ENCODE measurements at regions not wholly inside any gene's neighbourhood (a gene's known extent, or its start where the extent isn't known, plus 50 kb on each side); places are given as distances from the start of the nearest gene placed in this dataset.
"Not testable (repeated sequence)": the region's sequence is repeated elsewhere in the genome, so short reads cannot be mapped to it uniquely, and the experiment has no call there.

DNA sequence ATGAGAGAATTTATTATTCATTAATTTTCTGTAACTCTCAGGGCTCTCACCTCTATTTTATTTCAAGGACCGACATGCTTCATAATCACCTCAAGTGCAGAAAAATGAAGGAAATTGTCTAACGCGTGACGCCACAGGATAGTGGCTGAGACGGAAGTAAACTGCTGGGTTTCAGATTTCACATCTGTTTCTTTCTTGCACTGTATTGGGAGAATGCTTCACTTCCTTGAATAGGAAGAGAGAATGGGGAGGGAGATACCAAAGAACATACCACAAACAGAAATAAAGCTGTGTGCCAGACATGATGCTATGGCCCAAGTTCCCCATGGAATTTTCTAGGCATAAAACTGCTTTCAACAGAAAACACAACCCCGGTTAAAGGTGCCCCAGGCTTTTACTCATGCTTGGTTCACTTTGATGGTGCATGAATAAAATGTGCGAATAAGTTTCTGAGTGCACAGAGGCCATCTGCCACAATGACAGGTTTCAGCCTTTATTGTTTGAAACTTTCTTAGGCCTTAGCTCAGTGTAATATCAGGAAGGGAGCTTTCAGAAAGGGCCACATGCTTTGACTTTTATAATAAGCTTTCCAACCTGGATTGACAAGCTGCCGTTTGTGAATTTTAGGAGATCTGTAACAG lies 1116.4 kb downstream of the SOCS6 start:
- in situ Hi-C loops (cut with MboI; ENCODE audit: low sequenced_read_pairs), result no loop called here

- in situ Hi-C loops (cut with MboI; ENCODE audit: low sequenced_read_pairs), result no loop called here
Observed at GRCh38 chr18:71403501-71403900, 1114.7 kb downstream of the SOCS6 start.

DNA sequence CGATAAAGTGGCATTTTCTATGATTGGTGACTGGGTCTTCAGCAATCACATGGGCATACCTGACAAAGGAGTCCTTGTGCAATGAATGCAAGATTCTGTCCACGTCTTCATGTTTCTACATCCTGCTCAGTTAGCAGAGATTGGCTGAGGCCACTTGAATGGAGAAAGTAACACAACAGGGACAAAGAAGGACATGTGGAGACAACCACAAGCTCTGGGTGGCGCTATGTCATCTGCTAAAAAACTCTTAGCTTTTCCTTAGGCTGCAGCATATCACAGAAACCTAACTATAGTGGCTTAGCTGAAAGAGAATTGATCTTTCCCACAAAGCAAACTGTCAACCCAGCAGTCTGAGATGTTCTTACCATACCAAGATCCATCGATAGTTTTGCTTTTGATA lies 1109.7 kb downstream of the SOCS6 start:
- in situ Hi-C loops (cut with MboI; ENCODE audit: low sequenced_read_pairs), result no loop called here

DNA sequence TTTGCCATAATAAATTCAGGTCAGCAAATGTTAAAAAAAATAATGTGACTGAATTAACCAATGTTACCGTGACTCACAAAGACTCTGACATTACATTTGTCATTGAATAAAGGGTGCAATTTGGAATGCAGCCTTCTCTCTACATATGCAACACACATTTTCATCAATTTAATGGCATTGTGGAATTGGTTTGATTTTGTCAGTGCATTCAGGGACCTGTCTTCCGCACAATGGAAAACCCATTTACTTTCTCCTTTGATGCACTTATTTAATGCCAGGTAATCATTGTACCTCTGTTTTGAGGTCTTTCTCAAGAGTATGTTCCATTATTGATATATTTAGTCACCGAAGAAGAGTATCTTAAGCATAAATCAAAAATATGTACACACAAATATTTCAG lies 1099.3 kb downstream of the SOCS6 start:
- in situ Hi-C loops (cut with MboI; ENCODE audit: low sequenced_read_pairs), result no loop called here

- in situ Hi-C loops (cut with MboI; ENCODE audit: low sequenced_read_pairs), result no loop called here
Observed at GRCh38 chr18:71374294-71375000, 1085.6 kb downstream of the SOCS6 start.

- in situ Hi-C loops (cut with MboI; ENCODE audit: low sequenced_read_pairs), result no loop called here
Observed at GRCh38 chr18:71371951-71372605, 1083.2 kb downstream of the SOCS6 start.

DNA sequence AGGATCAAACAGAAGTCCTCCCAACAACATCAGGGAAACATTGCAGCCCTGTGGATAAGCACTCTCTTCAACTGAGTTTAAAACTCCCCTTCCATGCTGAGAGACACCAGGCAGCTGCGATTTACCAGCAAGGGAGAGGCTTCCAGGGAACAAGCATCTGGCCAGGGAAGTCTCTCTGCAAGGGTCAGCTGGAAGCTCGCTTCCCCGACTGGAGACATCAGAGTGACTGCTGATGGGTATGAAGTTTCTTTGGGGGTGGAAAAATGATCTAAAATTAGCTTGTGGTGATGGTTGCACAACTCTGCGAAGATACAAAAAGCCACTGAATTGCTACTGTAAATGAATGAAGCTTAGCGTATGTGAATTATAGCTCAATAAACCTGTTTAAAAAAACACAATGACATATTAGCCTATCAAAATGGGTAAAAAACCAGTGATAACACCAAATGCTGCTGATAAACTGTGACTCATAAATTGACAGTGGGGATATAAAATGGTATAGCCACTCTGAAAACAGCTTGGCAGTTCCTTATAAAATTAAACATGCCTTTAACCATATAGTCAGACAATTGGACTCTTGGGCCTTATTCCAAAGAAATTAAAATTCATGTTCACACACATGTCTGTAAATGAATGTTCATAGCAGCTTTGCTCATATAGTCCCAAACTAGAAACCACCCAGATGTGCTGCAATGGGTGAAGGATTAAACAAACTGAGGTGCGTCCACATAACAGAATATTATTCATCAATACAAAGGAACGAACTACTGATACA lies 1082.0 kb downstream of the SOCS6 start:
- in situ Hi-C loops (cut with MboI; ENCODE audit: low sequenced_read_pairs), result no loop called here

DNA sequence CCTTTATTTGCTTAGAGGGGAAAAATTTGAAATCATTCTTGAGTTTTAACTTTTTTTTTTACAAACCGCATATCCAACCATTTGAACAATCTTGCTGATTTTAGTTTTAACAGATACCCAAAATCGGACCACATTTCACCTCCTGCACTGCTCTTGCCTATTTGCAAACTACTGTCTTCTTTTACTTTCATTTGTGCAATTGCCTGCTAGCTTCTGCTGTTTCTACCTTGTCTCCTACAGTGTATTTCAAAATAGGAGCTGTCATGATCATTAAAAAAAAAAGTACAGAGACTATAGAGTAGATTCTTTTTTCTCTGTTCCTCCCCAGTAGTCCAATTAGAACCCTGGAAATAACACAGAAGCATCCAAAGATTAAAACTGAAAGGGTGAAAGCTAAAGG lies 1081.2 kb downstream of the SOCS6 start:
- in situ Hi-C loops (cut with MboI; ENCODE audit: low sequenced_read_pairs), result no loop called here

GRCh38 chr18:71362140-71362539 lies 1073.3 kb downstream of the SOCS6 start:
- in situ Hi-C loops (cut with MboI; ENCODE audit: low sequenced_read_pairs), result no loop called here

GRCh38 chr18:71355599-71355998 lies 1066.8 kb downstream of the SOCS6 start:
- in situ Hi-C loops (cut with MboI; ENCODE audit: low sequenced_read_pairs), result not testable (repeated sequence)

DNA sequence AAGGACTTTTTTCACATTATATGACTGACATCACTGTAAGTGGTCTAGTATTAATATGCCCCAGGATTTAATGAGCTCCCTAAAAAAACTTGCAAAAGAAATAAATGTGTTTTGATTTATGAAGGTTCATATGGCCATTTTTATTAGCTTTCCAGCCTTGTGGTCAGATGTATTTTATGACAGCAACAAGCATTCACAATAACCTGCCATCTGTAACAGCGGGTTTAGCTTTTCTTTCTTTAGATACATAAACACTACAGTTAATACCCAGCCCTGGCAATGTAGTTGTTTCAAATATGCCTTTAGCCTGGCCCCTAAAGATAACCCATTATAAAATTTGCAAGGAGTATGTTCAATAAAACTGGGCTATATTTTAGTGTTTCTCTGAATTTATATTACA lies 1063.8 kb downstream of the SOCS6 start:
- in situ Hi-C loops (cut with MboI; ENCODE audit: low sequenced_read_pairs), result no loop called here

GRCh38 chr18:71336576-71337210 lies 1047.8 kb downstream of the SOCS6 start:
- in situ Hi-C loops (cut with MboI; ENCODE audit: low sequenced_read_pairs), result no loop called here

DNA sequence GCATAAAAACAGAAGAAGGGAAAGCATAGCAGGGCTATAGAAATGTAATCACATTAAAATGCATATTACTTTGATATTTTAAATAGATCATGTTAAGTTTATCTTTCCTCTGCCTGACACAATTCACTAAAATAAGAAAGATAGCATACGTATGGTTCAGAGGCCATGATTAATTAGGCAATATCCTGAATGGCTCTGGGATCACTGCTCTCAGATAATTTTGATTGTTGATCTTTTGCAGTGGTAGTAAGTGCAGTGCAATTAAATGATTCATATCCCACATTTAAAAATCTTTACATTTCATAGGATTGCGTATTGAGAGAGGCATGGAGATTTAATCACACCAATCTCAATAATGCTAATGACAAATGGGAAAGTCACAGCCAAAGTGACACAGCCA lies 1040.7 kb downstream of the SOCS6 start:
- in situ Hi-C loops (cut with MboI; ENCODE audit: low sequenced_read_pairs), result no loop called here

- in situ Hi-C loops (cut with MboI; ENCODE audit: low sequenced_read_pairs), result no loop called here
Observed at GRCh38 chr18:71329114-71329513, 1040.3 kb downstream of the SOCS6 start.

DNA sequence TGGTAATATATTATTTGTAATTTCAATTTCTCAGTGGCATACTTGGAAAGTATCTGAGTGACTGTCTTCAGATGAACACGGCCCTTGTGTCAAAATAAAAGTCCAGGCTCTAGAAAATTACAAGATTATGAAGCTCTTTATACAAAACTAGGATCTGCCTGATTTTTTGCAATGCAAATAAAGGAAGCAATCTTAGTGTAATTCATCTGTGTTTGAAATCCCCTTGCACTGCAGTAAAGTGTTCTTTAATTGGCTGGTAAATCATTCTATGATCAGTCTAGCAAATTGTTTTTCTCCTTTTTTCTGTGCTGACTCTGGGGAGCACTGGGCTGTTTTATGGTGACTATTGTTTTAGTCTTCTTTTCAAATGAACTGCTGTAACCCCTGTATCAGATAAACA lies 1039.0 kb downstream of the SOCS6 start:
- in situ Hi-C loops (cut with MboI; ENCODE audit: low sequenced_read_pairs), result no loop called here

DNA sequence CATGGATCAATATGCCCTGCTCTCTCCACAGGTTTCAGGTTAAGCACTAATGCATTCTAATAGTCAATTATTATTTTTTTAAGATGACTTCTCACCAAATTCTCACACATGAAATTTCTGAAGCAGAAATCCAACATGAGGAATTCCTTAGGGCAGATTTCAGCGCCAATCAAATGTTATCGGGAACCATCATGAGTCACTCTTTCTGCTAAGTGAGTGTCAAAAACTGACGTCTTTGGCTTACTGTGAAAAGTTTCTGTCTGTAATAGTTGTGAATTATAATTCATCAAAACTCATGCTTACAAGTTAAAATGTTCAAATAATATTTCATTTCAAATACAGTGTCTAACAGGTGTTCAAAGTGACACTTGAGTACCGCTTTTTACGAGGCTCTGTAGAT lies 1038.6 kb downstream of the SOCS6 start:
- in situ Hi-C loops (cut with MboI; ENCODE audit: low sequenced_read_pairs), result no loop called here

DNA sequence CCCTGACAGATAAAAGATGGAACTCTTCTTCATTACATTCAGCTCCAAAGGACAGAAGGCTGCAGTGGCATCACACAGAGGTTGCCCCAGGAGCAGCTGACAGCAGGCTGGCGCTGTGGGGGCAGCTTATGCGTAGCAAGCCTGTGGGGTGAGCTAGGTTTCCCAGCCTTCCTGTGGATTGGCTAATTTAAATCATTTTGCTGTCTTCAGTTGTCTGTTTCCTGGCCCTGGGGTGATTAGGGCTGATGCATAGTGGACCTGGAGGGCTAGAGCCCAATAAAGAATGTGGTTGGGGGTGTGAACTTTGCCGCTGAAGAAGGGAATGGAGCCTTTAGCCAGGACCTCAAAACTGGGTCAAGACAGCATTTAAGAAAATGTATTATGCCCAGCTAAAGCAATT lies 1038.0 kb downstream of the SOCS6 start:
- in situ Hi-C loops (cut with MboI; ENCODE audit: low sequenced_read_pairs), result no loop called here

DNA sequence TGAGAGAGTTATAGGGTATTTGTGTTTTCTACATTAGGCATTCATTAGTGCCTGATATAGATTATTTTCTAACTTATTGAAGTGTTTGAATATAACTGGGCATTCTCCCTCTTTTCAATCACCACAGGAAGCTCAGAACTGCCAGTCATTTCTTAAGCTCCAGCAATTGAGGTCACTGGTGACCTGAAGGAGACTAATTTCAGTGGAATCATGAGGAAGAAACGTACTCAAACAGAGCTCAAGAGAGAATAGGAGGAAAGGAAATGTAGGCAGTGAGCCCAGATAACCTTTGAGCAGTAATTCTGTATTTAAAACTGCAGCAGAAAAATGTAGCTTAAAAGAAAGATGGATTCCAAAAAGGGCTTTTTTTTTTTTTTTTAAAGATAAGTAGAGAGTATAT lies 1035.5 kb downstream of the SOCS6 start:
- in situ Hi-C loops (cut with MboI; ENCODE audit: low sequenced_read_pairs), result no loop called here

DNA sequence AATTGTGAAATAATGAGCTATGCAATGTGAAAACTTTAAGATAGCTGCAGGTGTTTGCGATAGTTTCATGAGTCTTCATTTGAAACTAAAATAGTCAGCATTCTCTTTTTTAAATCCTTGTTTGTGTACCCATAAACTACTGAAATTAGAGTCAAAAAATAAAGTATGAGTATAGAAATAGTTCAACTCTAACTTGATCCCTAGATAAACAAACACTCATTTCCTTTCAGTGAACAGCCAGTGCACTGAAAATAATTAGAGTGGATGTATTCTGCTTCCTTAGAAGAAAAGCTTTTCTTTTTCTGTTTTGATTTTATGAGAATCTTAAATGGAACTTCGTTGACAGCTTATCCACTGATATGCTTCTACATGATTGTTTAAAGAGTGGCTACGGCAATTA lies 1033.4 kb downstream of the SOCS6 start:
- in situ Hi-C loops (cut with MboI; ENCODE audit: low sequenced_read_pairs), result no loop called here

GRCh38 chr18:71321319-71321718 lies 1032.5 kb downstream of the SOCS6 start:
- in situ Hi-C loops (cut with MboI; ENCODE audit: low sequenced_read_pairs), result no loop called here

- in situ Hi-C loops (cut with MboI; ENCODE audit: low sequenced_read_pairs), result no loop called here
Observed at GRCh38 chr18:71304856-71305255, 1016.0 kb downstream of the SOCS6 start.
